Astrocyte (in vitro differentiated cells and primary cell): ENCODE measurements at regions not wholly inside any gene's neighbourhood (a gene's known extent, or its start where the extent isn't known, plus 50 kb on each side); places are given as distances from the start of the nearest gene placed in this dataset.

Experiments
- DNase-seq: peaks from one replicate; pipeline ENCODE4 v3.0.0-alpha.2; 2010; ENCODE audit warnings: low read depth
- FAIRE-seq: peaks from 2 replicates; lab custom pipeline; 2011; peaks lifted over from hg19 to GRCh38; lab: Jason Lieb, UNC
- H2AFZ ChIP-seq: 2 replicates; pipeline ENCODE4 v1.6.0; 2012; ENCODE audit warnings: low read depth, low read length, inconsistent platforms
- H3K27ac ChIP-seq: 2 replicates; pipeline ENCODE4 v1.5.1; 2011; ENCODE audit warnings: low read depth, low read length, inconsistent platforms
- H3K27me3 ChIP-seq: 2 replicates; pipeline ENCODE4 v1.6.0; 2011; ENCODE audit warnings: low read length, inconsistent platforms; ENCODE audit not compliant: insufficient read depth
- H3K36me3 ChIP-seq: 2 replicates; pipeline ENCODE4 v1.5.1; 2011; ENCODE audit warnings: low read length, inconsistent platforms; ENCODE audit not compliant: insufficient read depth
- H3K4me1 ChIP-seq: 2 replicates; pipeline ENCODE4 v1.5.1; 2011; ENCODE audit warnings: low read length, inconsistent platforms; ENCODE audit not compliant: insufficient read depth
- H3K4me2 ChIP-seq: 2 replicates; pipeline ENCODE4 v1.6.0; 2012; ENCODE audit warnings: low read length, inconsistent platforms
- H3K4me3 ChIP-seq: 2 replicates; pipeline ENCODE4 v1.5.1; 2011; ENCODE audit warnings: low read depth, mild to moderate bottlenecking, low read length, inconsistent platforms; ENCODE audit not compliant: insufficient read depth
- H3K79me2 ChIP-seq: 2 replicates; pipeline ENCODE4 v1.6.0; 2012; ENCODE audit warnings: mild to moderate bottlenecking, low read length, inconsistent platforms; ENCODE audit not compliant: insufficient read depth
- H3K9ac ChIP-seq: 2 replicates; pipeline ENCODE4 v1.6.0; 2012; ENCODE audit warnings: mild to moderate bottlenecking, low read length, inconsistent platforms
- H3K9me3 ChIP-seq: 2 replicates; pipeline ENCODE4 v1.5.1; 2012; ENCODE audit warnings: low read depth, mild to moderate bottlenecking, low read length, inconsistent platforms; ENCODE audit not compliant: insufficient read depth
- H4K20me1 ChIP-seq: 2 replicates; pipeline ENCODE4 v1.6.0; 2012; ENCODE audit warnings: low read length, inconsistent platforms; ENCODE audit not compliant: insufficient read depth
- H3K27ac Mint-ChIP-seq: one replicate; pipeline ENCODE4 v1.8.0; 2021; ENCODE audit warnings: mild to moderate bottlenecking, mixed read lengths; ENCODE audit not compliant: unreplicated experiment
- H3K27me3 Mint-ChIP-seq: one replicate; pipeline ENCODE4 v1.8.0; 2021; ENCODE audit warnings: low read depth, mixed read lengths; ENCODE audit not compliant: unreplicated experiment
- H3K36me3 Mint-ChIP-seq: one replicate; pipeline ENCODE4 v1.8.0; 2021; ENCODE audit warnings: low read depth, mixed read lengths; ENCODE audit not compliant: unreplicated experiment
- H3K4me1 Mint-ChIP-seq: one replicate; pipeline ENCODE4 v1.8.0; 2021; ENCODE audit warnings: low read depth, mixed read lengths; ENCODE audit not compliant: unreplicated experiment
- H3K4me3 Mint-ChIP-seq: one replicate; pipeline ENCODE4 v1.8.0; 2021; ENCODE audit warnings: mild to moderate bottlenecking, moderate library complexity, mixed read lengths; ENCODE audit not compliant: unreplicated experiment
- H3K9me3 Mint-ChIP-seq: one replicate; pipeline ENCODE4 v1.8.0; 2021; ENCODE audit warnings: mild to moderate bottlenecking, mixed read lengths; ENCODE audit not compliant: unreplicated experiment
- EZH2 ChIP-seq: IDR thresholded peaks from 2 replicates; pipeline ENCODE4 v1.6.1; 2012; ENCODE audit warnings: mild to moderate bottlenecking, low read length, inconsistent platforms; ENCODE audit not compliant: insufficient read depth
- TF ChIP-seq, protein P1 (sequence below): IDR thresholded peaks from 2 replicates; pipeline ENCODE4 v1.5.1; 2011; ENCODE audit warnings: low read depth, mild to moderate bottlenecking, inconsistent platforms, low read length, moderate library complexity; ENCODE audit not compliant: insufficient read depth

DNA sequence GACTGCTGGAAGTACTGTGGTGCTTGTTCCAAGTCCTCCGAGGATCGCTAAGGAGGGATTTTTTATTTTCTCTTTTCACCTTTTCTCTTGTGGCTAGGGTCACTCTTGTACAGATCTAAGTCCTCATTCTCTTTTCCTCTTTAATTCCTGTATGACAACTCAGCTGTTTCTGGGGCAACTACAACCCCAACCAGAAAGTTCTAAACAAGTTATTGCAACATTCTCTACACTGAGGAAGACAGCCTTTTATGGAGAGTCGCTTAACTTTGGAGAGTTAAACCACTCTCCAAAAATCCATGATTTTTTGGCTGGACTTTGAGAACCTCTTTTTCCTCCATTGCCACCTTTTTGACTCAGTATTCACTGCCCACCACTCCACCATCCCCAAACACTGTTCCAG, 74.0 kb upstream of the SESTD1 start:
- TF ChIP-seq EZH2 = no peak
- TF ChIP-seq, protein P1, sequence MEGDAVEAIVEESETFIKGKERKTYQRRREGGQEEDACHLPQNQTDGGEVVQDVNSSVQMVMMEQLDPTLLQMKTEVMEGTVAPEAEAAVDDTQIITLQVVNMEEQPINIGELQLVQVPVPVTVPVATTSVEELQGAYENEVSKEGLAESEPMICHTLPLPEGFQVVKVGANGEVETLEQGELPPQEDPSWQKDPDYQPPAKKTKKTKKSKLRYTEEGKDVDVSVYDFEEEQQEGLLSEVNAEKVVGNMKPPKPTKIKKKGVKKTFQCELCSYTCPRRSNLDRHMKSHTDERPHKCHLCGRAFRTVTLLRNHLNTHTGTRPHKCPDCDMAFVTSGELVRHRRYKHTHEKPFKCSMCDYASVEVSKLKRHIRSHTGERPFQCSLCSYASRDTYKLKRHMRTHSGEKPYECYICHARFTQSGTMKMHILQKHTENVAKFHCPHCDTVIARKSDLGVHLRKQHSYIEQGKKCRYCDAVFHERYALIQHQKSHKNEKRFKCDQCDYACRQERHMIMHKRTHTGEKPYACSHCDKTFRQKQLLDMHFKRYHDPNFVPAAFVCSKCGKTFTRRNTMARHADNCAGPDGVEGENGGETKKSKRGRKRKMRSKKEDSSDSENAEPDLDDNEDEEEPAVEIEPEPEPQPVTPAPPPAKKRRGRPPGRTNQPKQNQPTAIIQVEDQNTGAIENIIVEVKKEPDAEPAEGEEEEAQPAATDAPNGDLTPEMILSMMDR = no peak
- H4K20me1 ChIP-seq = no peaks in the 10 kb centered on the region
- no peaks in the 10 kb centered on the region for H3K9me3 ChIP-seq
- no peaks in the 10 kb centered on the region for H3K36me3 ChIP-seq
- H3K27me3 ChIP-seq = no peaks in the 10 kb centered on the region
- H3K79me2 ChIP-seq = no peaks in the 10 kb centered on the region
- H3K9me3 Mint-ChIP-seq = no peaks in the 10 kb centered on the region
- no peak overlapping the region for H2AFZ ChIP-seq
- H3K4me3 ChIP-seq = no peak overlapping the region
- H3K27ac Mint-ChIP-seq = no peak overlapping the region
- H3K9ac ChIP-seq = no peak overlapping the region
- H3K4me3 Mint-ChIP-seq = no peak overlapping the region
- no peak overlapping the region for H3K4me2 ChIP-seq
- DNase-seq = no peak
- H3K36me3 Mint-ChIP-seq = no peaks in the 10 kb centered on the region
- no peak overlapping the region for H3K27ac ChIP-seq
- H3K27me3 Mint-ChIP-seq = peaks cover 2% of the 10 kb centered on the region
- peak; percentile 20 for FAIRE-seq
- H3K4me1 Mint-ChIP-seq = peaks cover 8% of the 10 kb centered on the region
- no peaks in the 10 kb centered on the region for H3K4me1 ChIP-seq

DNA sequence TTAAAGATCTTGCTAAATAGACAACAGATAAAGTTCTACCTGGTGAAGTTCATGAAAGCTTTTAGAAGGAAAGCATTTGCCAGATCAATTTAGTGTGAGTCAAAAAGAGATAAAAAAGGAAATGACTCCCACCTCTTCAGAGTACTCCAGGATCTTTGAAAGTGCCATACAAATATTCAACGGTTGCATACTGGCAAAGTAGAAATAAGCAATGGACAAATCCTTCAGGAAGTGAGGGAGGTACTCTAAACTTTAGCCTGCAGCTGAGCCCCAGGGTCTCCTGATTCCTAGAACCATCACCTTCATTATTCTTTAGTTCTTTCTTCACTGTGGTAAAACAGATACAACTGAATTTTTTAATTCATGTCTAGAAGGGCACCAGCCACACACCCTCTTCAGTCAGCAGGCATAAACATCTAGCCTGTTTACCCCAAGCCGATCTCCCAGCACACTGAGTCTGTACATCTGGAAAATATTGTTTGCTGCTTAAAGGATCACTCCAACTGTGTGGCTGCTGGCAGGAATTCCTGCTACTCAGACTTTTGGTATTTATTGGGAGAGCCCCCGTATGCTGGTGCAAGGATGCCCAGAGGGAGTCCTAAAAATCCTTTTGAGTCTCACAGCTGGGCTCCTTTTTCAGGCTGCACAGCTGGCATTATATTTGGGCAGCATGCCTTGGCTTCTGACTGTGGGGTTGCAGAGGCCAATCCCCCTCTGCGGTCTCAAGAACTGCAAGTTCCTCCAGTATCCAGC, 72.3 kb upstream of the SESTD1 start:
- Mint-ChIP-seq H3K4me1 (peaks cover 12% of the 10 kb centered on the region), H3K9me3 (no peaks in the 10 kb centered on the region), H3K4me3 (no peak overlapping the region), H3K36me3 (no peaks in the 10 kb centered on the region), H3K27ac (no peak overlapping the region), H3K27me3 (peaks cover 2% of the 10 kb centered on the region)
- no peak overlapping the region for H3K27ac ChIP-seq
- FAIRE-seq (no peak), DNase-seq (peak; percentile 27)
- no peak for TF ChIP-seq EZH2
- no peaks in the 10 kb centered on the region for H3K9me3 ChIP-seq
- H3K27me3 ChIP-seq = no peaks in the 10 kb centered on the region
- H3K9ac ChIP-seq = no peak overlapping the region
- no peaks in the 10 kb centered on the region for H3K36me3 ChIP-seq
- H3K4me1 ChIP-seq = no peaks in the 10 kb centered on the region
- no peak overlapping the region for H2AFZ ChIP-seq
- no peaks in the 10 kb centered on the region for H4K20me1 ChIP-seq
- no peaks in the 10 kb centered on the region for H3K79me2 ChIP-seq
- H3K4me2 ChIP-seq = no peak overlapping the region
- H3K4me3 ChIP-seq = no peak overlapping the region

DNA sequence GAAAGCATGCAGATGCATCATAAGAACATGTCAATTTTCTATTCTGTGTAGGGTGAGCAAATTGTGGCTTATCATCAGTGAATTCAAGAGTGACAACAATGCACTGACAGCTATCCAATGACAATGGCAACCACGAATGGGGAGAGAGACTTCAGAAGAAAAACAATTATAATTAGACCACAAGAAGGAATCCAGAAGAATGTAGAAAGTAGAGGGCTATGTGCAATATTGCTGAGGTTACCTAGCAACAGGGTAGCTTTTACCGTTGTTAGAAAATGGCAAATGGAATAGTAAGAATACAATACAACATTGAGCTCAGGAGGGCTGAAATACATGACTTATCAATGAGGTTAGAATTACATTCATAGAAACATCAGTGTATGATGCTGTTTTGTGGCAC, 71.1 kb upstream of the SESTD1 start:
- Histone ChIP-seq H3K4me1 (no peaks in the 10 kb centered on the region), H2AFZ (no peak overlapping the region), H3K9ac (no peak overlapping the region), H3K27me3 (no peaks in the 10 kb centered on the region), H3K27ac (no peak overlapping the region), H3K36me3 (no peaks in the 10 kb centered on the region), H3K4me2 (no peak overlapping the region), H3K9me3 (no peaks in the 10 kb centered on the region), H4K20me1 (no peaks in the 10 kb centered on the region), H3K4me3 (no peak overlapping the region), H3K79me2 (no peaks in the 10 kb centered on the region)
- peaks cover 2% of the 10 kb centered on the region for H3K9me3 Mint-ChIP-seq
- TF ChIP-seq, protein P1 = no peak
- TF ChIP-seq EZH2 = no peak
- H3K27me3 Mint-ChIP-seq = peaks cover 2% of the 10 kb centered on the region
- no peaks in the 10 kb centered on the region for H3K36me3 Mint-ChIP-seq
- no peak for FAIRE-seq
- no peak for DNase-seq
- H3K27ac Mint-ChIP-seq = peak overlapping the region; percentile 28
- peaks cover 12% of the 10 kb centered on the region for H3K4me1 Mint-ChIP-seq
- H3K4me3 Mint-ChIP-seq = no peak overlapping the region
